ENCODE measurements at regions not wholly inside any gene's neighbourhood (a gene's known extent, or its start where the extent isn't known, plus 50 kb on each side); places are given as distances from the start of the nearest gene placed in this dataset. TPM values are rescaled to one million over a fixed set of nuclear protein-coding genes. Genes with fewer than 3 reads are reported as not detected.

GRCh38 chr18:22114526-22115321, 54.7 kb upstream of the GATA6 start:
- H3K27ac ChIP-seq (ENCODE audit: low read depth, low read length), result no peak overlapping the region
- no peak overlapping the region for H3K4me3 ChIP-seq (ENCODE audit: low read depth, low read length)
- H3K27me3 ChIP-seq (ENCODE audit: control insufficient read depth, insufficient read depth, low read length), result no peaks in the 10 kb centered on the region
- no peak for DNase-seq (ENCODE audit: low read depth in 4 of 6, low spot score in 6 of 6)
- no peaks in the 10 kb centered on the region for H3K4me1 ChIP-seq (ENCODE audit: control insufficient read depth, insufficient read depth, low read length)
- no peaks in the 10 kb centered on the region for H3K9me3 ChIP-seq (ENCODE audit: control insufficient read depth, insufficient read depth, low read length)
- H3K36me3 ChIP-seq (ENCODE audit: control insufficient read depth, insufficient read depth, low read length), result no peaks in the 10 kb centered on the region
- 96% methylated on average over 4 of the region's 7 CpGs for WGBS (ENCODE audit: insufficient coverage)

DNA sequence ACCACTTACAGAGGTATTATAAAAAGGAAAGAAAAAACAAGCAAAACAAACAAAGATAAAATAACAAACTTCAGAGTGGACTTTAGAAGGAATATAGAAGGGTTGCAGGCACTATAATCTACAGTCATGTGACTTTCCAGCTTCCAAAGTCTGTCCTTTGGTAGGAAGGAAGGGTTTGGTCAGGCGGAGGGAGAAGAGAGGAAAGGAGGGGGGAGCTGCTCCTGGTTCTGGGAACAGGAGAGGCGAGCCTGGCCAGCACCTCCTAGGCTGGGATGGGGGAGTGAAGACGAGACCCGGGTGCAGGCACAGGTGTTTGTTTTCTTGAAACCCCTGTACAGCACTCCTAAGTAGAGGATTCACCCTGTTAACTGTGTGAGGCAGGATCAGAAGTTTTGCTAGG, 53.8 kb upstream of the GATA6 start:
- no peak for DNase-seq (ENCODE audit: low read depth in 4 of 6, low spot score in 6 of 6)
- Histone ChIP-seq H3K27me3 (ENCODE audit: control insufficient read depth, insufficient read depth, low read length) (no peaks in the 10 kb centered on the region), H3K4me1 (ENCODE audit: control insufficient read depth, insufficient read depth, low read length) (no peaks in the 10 kb centered on the region), H3K4me3 (ENCODE audit: low read depth, low read length) (no peak overlapping the region), H3K36me3 (ENCODE audit: control insufficient read depth, insufficient read depth, low read length) (no peaks in the 10 kb centered on the region), H3K27ac (ENCODE audit: low read depth, low read length) (no peak overlapping the region), H3K9me3 (ENCODE audit: control insufficient read depth, insufficient read depth, low read length) (no peaks in the 10 kb centered on the region)
- WGBS (ENCODE audit: insufficient coverage), result 47% methylated on average over 3 of the region's 4 CpGs

Small RNA genes lying in the stretch of these regions (small RNA-seq; reads per million reads assigned to genes)
- gene RNA5SP451 (ENCODE audit: low replicate concordance), result not detected
